ENCODE measurements at regions not wholly inside any gene's neighbourhood (a gene's known extent, or its start where the extent isn't known, plus 50 kb on each side); places are given as distances from the start of the nearest gene placed in this dataset.

DNA sequence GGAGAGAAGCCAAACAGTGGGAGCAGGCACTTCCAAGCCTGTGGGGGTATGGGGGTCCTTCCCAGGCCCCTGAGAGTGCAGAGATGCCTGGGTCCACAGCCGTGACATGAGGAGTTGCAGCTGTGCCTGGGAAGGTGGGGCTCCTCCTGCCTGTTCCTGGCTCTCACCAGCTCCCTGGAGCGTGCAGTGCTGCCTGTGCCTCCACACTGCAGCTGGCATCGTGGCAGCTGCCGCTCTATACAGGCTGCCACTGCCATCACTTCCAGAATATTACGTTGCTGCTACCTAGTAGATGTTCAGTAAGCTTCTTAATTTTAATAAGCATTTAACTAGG is 223.7 kb downstream of the KCNC2 start:
- no peak overlapping the region for H3K27ac ChIP-seq (ENCODE audit: low read length)
- no peak overlapping the region for H3K4me3 ChIP-seq (ENCODE audit: low read depth in 2 of 2, low read length in 2 of 2)
- DNase-seq (ENCODE audit: low read depth, low spot score): no peak
- H3K9me3 ChIP-seq (ENCODE audit: control insufficient read depth, insufficient read depth, low read depth, low read length): no peaks in the 10 kb centered on the region
- in situ Hi-C loops (cut with HindIII; ENCODE audit: low pct_unique_long_range_greater_than_20kb, low sequenced_read_pairs): no loop called here
- BruUV-seq (replicated peaks): no TSS peak
- ChIA-PET POLR2A (no interaction called here), CTCF (no interaction called here)
- H3K4me1 ChIP-seq (ENCODE audit: control insufficient read depth, insufficient read depth, low read length): peaks cover 3% of the 10 kb centered on the region; the same call in 1 of the 2 replicates
- ATAC-seq: no peak
- intact Hi-C loops (cut with micrococcal nuclease; ENCODE audit: unreplicated experiment): no loop called here
- no peaks in the 10 kb centered on the region for H3K27me3 ChIP-seq (ENCODE audit: control insufficient read depth, insufficient read depth, low read length)
- no peaks in the 10 kb centered on the region for H3K36me3 ChIP-seq (ENCODE audit: control insufficient read depth, insufficient read depth, low read length)
- TF ChIP-seq POLR2AphosphoS5 (IDR thresholded peaks at IDR 0.05; ENCODE audit: low read depth, low read length) (no peak), TCF7L2 (IDR thresholded peaks at IDR 0.05; ENCODE audit: low read depth, low read length) (no peak), REST (IDR thresholded peaks at IDR 0.05; ENCODE audit: insufficient read depth in 1 of 2, low read depth in 2 of 2, low read length in 1 of 2) (no peak), CTCF (IDR thresholded peaks at IDR 0.05) (no peak), SIN3A (IDR thresholded peaks at IDR 0.05; ENCODE audit: borderline replicate concordance, insufficient read depth, low read depth, low read length) (no peak)

GRCh38 chr12:74988156-74988555 is 221.5 kb downstream of the KCNC2 start:
- intact Hi-C loops (cut with micrococcal nuclease; ENCODE audit: unreplicated experiment): no loop called here
- ChIA-PET CTCF (no interaction called here), POLR2A (no interaction called here)
- Histone ChIP-seq H3K36me3 (ENCODE audit: control insufficient read depth, insufficient read depth, low read length) (no peaks in the 10 kb centered on the region), H3K4me3 (ENCODE audit: low read depth in 2 of 2, low read length in 2 of 2) (no peak overlapping the region), H3K9me3 (ENCODE audit: control insufficient read depth, insufficient read depth, low read depth, low read length) (no peaks in the 10 kb centered on the region), H3K4me1 (ENCODE audit: control insufficient read depth, insufficient read depth, low read length) (no peaks in the 10 kb centered on the region), H3K27ac (ENCODE audit: low read length) (no peak overlapping the region), H3K27me3 (ENCODE audit: control insufficient read depth, insufficient read depth, low read length) (no peaks in the 10 kb centered on the region)
- no peak for TF ChIP-seq POLR2AphosphoS5 (IDR thresholded peaks at IDR 0.05; ENCODE audit: low read depth, low read length)
- TF ChIP-seq REST (IDR thresholded peaks at IDR 0.05; ENCODE audit: insufficient read depth in 1 of 2, low read depth in 2 of 2, low read length in 1 of 2): no peak
- no peak for TF ChIP-seq SIN3A (IDR thresholded peaks at IDR 0.05; ENCODE audit: borderline replicate concordance, insufficient read depth, low read depth, low read length)
- no peak for TF ChIP-seq TCF7L2 (IDR thresholded peaks at IDR 0.05; ENCODE audit: low read depth, low read length)
- TF ChIP-seq CTCF (IDR thresholded peaks at IDR 0.05): no peak
- DNase-seq (ENCODE audit: low read depth, low spot score): no peak
- in situ Hi-C loops (cut with HindIII; ENCODE audit: low pct_unique_long_range_greater_than_20kb, low sequenced_read_pairs): no loop called here
- no peak for ATAC-seq
- BruUV-seq (replicated peaks): no TSS peak
